Stimulated activated memory B cell treated with anti-CD40 and anti-IgM and Interleukin-4, amounts not matched to agents 10 μg/mL and 1 μg/mL and 100 μg/mL, for 72 hours (primary cell): ENCODE measurements at regions not wholly inside any gene's neighbourhood (a gene's known extent, or its start where the extent isn't known, plus 50 kb on each side); places are given as distances from the start of the nearest gene placed in this dataset.
"Not testable (repeated sequence)": the region's sequence is repeated elsewhere in the genome, so short reads cannot be mapped to it uniquely, and the experiment has no call there.

Experiments used
- ATAC-seq: fragments of 150-1000 bp; cut with Tn5 transposase; 2 replicates; pipeline ENCODE4 v1.10.0; 2021
- H3K27ac Mint-ChIP-seq: one replicate; pipeline ENCODE4 v1.8.0; 2022; ENCODE audit warnings: mild to moderate bottlenecking, mixed read lengths
- H3K27me3 Mint-ChIP-seq: one replicate; pipeline ENCODE4 v1.8.0; 2022; ENCODE audit warnings: mixed read lengths
- H3K36me3 Mint-ChIP-seq: one replicate; pipeline ENCODE4 v1.8.0; 2022; ENCODE audit warnings: mixed read lengths
- H3K4me1 Mint-ChIP-seq: one replicate; pipeline ENCODE4 v1.8.0; 2022; ENCODE audit warnings: mixed read lengths
- H3K4me3 Mint-ChIP-seq: one replicate; pipeline ENCODE4 v1.8.0; 2022; ENCODE audit warnings: mild to moderate bottlenecking, moderate library complexity, mixed read lengths
- H3K9me3 Mint-ChIP-seq: one replicate; pipeline ENCODE4 v1.8.0; 2022; ENCODE audit warnings: mixed read lengths

DNA sequence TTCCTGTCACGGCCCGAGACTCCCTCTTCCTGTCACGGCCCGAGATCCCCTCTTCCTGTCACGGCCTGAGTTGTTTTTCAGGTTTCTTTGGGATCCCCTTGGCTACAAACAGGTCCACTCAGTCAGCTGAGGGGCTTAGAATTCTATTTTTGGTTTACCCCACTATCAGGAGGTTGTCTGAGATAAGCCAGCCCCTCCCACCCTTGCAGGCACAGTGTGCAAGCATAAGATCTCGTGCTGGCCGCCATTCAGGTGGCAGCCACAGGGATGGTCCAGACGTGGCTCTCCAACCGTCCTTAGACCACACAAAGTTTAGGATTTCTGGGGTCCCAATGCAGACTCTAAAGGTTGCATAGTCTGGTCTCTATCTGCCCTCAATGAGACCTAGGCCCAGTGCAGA lies 186.0 kb upstream of the PLCXD1 start:
- H3K4me1 Mint-ChIP-seq, H3K27me3 Mint-ChIP-seq, ATAC-seq, H3K9me3 Mint-ChIP-seq, H3K36me3 Mint-ChIP-seq: not testable (repeated sequence)
- Mint-ChIP-seq H3K27ac (peak overlapping the region; percentile 84), H3K4me3 (peak overlapping the region; percentile 68)
